ENCODE measurements at regions not wholly inside any gene's neighbourhood (a gene's known extent, or its start where the extent isn't known, plus 50 kb on each side); places are given as distances from the start of the nearest gene placed in this dataset.

DNA sequence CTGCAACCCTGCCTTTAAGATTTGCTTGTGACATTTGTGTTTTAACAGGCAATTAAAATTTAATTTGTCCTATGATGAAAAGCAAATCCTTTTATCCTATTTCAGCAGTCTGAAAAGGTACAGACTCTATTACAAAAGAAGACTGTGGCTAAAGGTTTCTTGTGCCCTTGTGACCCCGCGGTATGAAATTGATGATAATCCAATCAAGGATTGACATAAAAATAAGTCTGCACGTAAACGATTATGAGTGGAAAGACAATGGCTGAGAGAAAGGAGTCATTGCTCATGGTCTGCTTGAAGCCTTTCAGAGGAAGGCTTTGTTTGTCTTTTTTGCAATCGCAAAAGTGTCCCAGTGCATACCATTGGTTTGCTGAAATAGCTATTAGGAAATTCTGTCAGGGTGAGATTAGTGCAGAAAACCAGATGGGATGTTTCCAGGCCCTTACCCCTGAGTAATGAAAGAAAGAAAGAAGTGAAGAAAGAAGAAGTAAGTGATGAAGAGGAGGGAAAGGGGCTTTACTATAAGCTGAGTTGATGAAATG lies 867.8 kb upstream of the CDH8 start:
- Histone ChIP-seq H3K4me3 (ENCODE audit: low read length) (no peak overlapping the region), H3K9me3 (ENCODE audit: control insufficient read depth, insufficient read depth, low read length) (no peaks in the 10 kb centered on the region), H3K27me3 (ENCODE audit: control insufficient read depth, low read length) (no peaks in the 10 kb centered on the region), H4K20me1 (ENCODE audit: control insufficient read depth, insufficient read depth, low read depth, low read length) (no peaks in the 10 kb centered on the region), H3K4me1 (ENCODE audit: control insufficient read depth, low read length) (no peaks in the 10 kb centered on the region), H3K9me2 (replicated peaks; ENCODE audit: control insufficient read depth, low read length) (no peaks in the 10 kb centered on the region), H3K79me2 (ENCODE audit: control insufficient read depth, low read length) (no peaks in the 10 kb centered on the region), H3K36me3 (ENCODE audit: control insufficient read depth, low read length) (no peaks in the 10 kb centered on the region), H3F3A (ENCODE audit: control insufficient read depth, insufficient read depth) (no peaks in the 10 kb centered on the region), H3K4me2 (ENCODE audit: low read length) (no peak overlapping the region), H3K27ac (ENCODE audit: low read depth, low read length) (no peak overlapping the region)
- TF ChIP-seq CTCF (IDR thresholded peaks at IDR 0.05; ENCODE audit: low read depth, low read length, poor library complexity, severe bottlenecking) (no peak), EZH2phosphoT487 (IDR thresholded peaks at IDR 0.05; ENCODE audit: borderline replicate concordance, low read length) (no peak)

GRCh38 chr16:62899737-62900136 lies 863.5 kb upstream of the CDH8 start:
- Histone ChIP-seq H3K4me3 (ENCODE audit: low read length) (no peak overlapping the region), H4K20me1 (ENCODE audit: control insufficient read depth, insufficient read depth, low read depth, low read length) (no peaks in the 10 kb centered on the region), H3K9me2 (replicated peaks; ENCODE audit: control insufficient read depth, low read length) (no peaks in the 10 kb centered on the region), H3K79me2 (ENCODE audit: control insufficient read depth, low read length) (no peaks in the 10 kb centered on the region), H3K4me2 (ENCODE audit: low read length) (no peak overlapping the region), H3K27me3 (ENCODE audit: control insufficient read depth, low read length) (no peaks in the 10 kb centered on the region), H3K9me3 (ENCODE audit: control insufficient read depth, insufficient read depth, low read length) (no peaks in the 10 kb centered on the region), H3K36me3 (ENCODE audit: control insufficient read depth, low read length) (no peaks in the 10 kb centered on the region), H3K27ac (ENCODE audit: low read depth, low read length) (no peak overlapping the region), H3F3A (ENCODE audit: control insufficient read depth, insufficient read depth) (no peaks in the 10 kb centered on the region), H3K4me1 (ENCODE audit: control insufficient read depth, low read length) (no peaks in the 10 kb centered on the region)
- TF ChIP-seq EZH2phosphoT487 (IDR thresholded peaks at IDR 0.05; ENCODE audit: borderline replicate concordance, low read length) (no peak), CTCF (IDR thresholded peaks at IDR 0.05; ENCODE audit: low read depth, low read length, poor library complexity, severe bottlenecking) (no peak)

DNA sequence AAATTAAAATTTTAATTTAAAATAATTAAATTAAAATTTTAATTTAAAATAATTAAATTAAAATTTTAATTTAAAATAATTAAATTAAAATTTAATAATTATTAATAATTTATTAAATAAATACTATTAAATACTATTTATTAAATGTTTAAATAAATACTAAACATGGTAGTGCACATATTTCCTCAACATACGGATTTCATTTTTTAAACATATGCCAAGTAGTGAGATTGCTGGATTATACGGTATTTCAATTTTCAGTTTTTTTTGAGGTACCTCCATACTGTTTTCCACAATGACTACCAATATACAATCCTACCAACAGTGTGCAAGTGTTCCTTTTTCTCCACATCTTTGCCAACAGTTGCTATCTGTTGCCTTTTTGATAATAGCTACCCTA lies 852.9 kb upstream of the CDH8 start:
- Histone ChIP-seq H3K79me2 (ENCODE audit: control insufficient read depth, low read length) (no peaks in the 10 kb centered on the region), H3K9me3 (ENCODE audit: control insufficient read depth, insufficient read depth, low read length) (no peaks in the 10 kb centered on the region), H3F3A (ENCODE audit: control insufficient read depth, insufficient read depth) (no peaks in the 10 kb centered on the region), H3K36me3 (ENCODE audit: control insufficient read depth, low read length) (no peaks in the 10 kb centered on the region), H3K27ac (ENCODE audit: low read depth, low read length) (no peak overlapping the region), H4K20me1 (ENCODE audit: control insufficient read depth, insufficient read depth, low read depth, low read length) (no peaks in the 10 kb centered on the region), H3K27me3 (ENCODE audit: control insufficient read depth, low read length) (no peaks in the 10 kb centered on the region), H3K4me2 (ENCODE audit: low read length) (no peak overlapping the region), H3K4me3 (ENCODE audit: low read length) (no peak overlapping the region), H3K9me2 (replicated peaks; ENCODE audit: control insufficient read depth, low read length) (no peaks in the 10 kb centered on the region), H3K4me1 (ENCODE audit: control insufficient read depth, low read length) (no peaks in the 10 kb centered on the region)
- TF ChIP-seq CTCF (IDR thresholded peaks at IDR 0.05; ENCODE audit: low read depth, low read length, poor library complexity, severe bottlenecking) = no peak
- no peak for TF ChIP-seq EZH2phosphoT487 (IDR thresholded peaks at IDR 0.05; ENCODE audit: borderline replicate concordance, low read length)

Measured in DOHH2 (cell line).